Pancreas (tissue), 10 donors: ENCODE measurements at regions not wholly inside any gene's neighbourhood (a gene's known extent, or its start where the extent isn't known, plus 50 kb on each side); places are given as distances from the start of the nearest gene placed in this dataset.

ENCODE experiments used
- ATAC-seq, 4 donors: fragments of 200-7000 bp; cut with Tn5 transposase; one replicate each; pipeline versions ENCODE4 v1.8.0 to v1.9.1; 2020; ENCODE audit warnings: mild to moderate bottlenecking in 4 of 4, moderate library complexity in 4 of 4
- DNase-seq, 6 donors: peaks; one replicate each; pipeline ENCODE4 v3.0.0-alpha.2; 2020
- FAIRE-seq: peaks from 2 replicates; lab custom pipeline; 2012; peaks lifted over from hg19 to GRCh38; lab: Jason Lieb, UNC
- H3K27ac ChIP-seq, 4 donors: fragments of 200-600 bp; sonication (generic); 1 replicate in 3 of 4; 2 replicates in 1 of 4; pipeline versions ENCODE4 v1.5.0 to v1.8.0; 2020
- H3K27me3 ChIP-seq, 4 donors: fragments of 200-600 bp; one replicate each; pipeline ENCODE4 v1.8.0; 2021
- H3K36me3 ChIP-seq, 3 donors: fragments of 200-600 bp; sonication (generic) in 1 of 3; one replicate each; pipeline versions ENCODE4 v1.5.0 to v1.8.0; 2020 to 2021
- H3K4me1 ChIP-seq, 3 donors: fragments of 200-600 bp; one replicate each; pipeline ENCODE4 v1.8.0; 2021
- H3K4me3 ChIP-seq, 4 donors: fragments of 200-600 bp; sonication (generic) in 2 of 4; one replicate each; pipeline versions ENCODE4 v1.5.0 to v1.8.0; 2020 to 2021
- H3K9me3 ChIP-seq, 4 donors: fragments of 200-600 bp; one replicate each; pipeline ENCODE4 v1.8.0; 2021
- CTCF ChIP-seq, 4 donors: fragments of 200-600 bp; sonication (generic) in 3 of 4; IDR thresholded peaks; one replicate each; pipeline versions ENCODE4 v1.5.0 to v1.8.0; 2021; ENCODE audit warnings: antibody characterized with exemption in 4 of 4
- WGBS, 2 donors: extraction: QIAGEN DNeasy Blood & Tissue Kit; methylation state at CpG; one replicate each; pipeline ENCODE4 v1.1.7; 2013; 5-methylcytosine and 5-hydroxymethylcytosine counted together
- intact Hi-C, 3 donors: fragments of 100-400 bp; cut with DNase I; formaldehyde crosslinking; loops; one replicate each; pipeline versions ENCODE4 v1.11.1 to v1.14.2; 2022
- donor health status: healthy with polysubstance abuse.
- donor health status: DM: no; HTN: no; CAD: no; lungs with moderate emphysema.
- donor health status: DM: no; HTN: no; CAD: no.
- donor health status: control.
- donor health status: control.
- donor health status: Bipolar disorder and iron deficiency.
- donor health status: DM: yes; HTN: yes; CAD: no.
- donor health status: DM: no; HTN: no; CAD: no.
- donor health status: DM: no; HTN: no; CAD: no.
- donor health status: DM: yes; HTN: yes; CAD: no.

GRCh38 chr17:79315358-79316105 lies 240.9 kb downstream of the ENGASE start:
- no peak overlapping the region for H3K4me3 ChIP-seq
- no peaks in the 10 kb centered on the region for H3K9me3 ChIP-seq
- H3K4me1 ChIP-seq = peaks cover 0 to 5% (median 0%) of the 10 kb centered on the region in 3 donors
- ATAC-seq (no peak), DNase-seq (no peak), FAIRE-seq (no peak)
- intact Hi-C loops = no loop called here
- H3K27ac ChIP-seq = no peak overlapping the region
- H3K27me3 ChIP-seq = no peaks in the 10 kb centered on the region
- WGBS, 2 donors = 38 to 51% methylated on average over 30 of the region's 30 CpGs
- TF ChIP-seq CTCF (IDR thresholded peaks at IDR 0.05) = no peak
- no peaks in the 10 kb centered on the region for H3K36me3 ChIP-seq

- intact Hi-C loops = no loop called here
- DNase-seq (no peak), ATAC-seq (no peak), FAIRE-seq (no peak)
- no peak for TF ChIP-seq CTCF (IDR thresholded peaks at IDR 0.05)
- Histone ChIP-seq H3K27ac (no peak overlapping the region), H3K27me3 (no peaks in the 10 kb centered on the region), H3K36me3 (no peaks in the 10 kb centered on the region), H3K4me1 (peaks cover 0 to 5% (median 0%) of the 10 kb centered on the region in 3 donors), H3K4me3 (no peak overlapping the region), H3K9me3 (no peaks in the 10 kb centered on the region)
- 67 to 71% methylated on average over 13 of the region's 13 CpGs for WGBS, 2 donors
Measured at GRCh38 chr17:79314617-79315357, 240.2 kb downstream of the ENGASE start.

- H3K4me3 ChIP-seq = no peak overlapping the region
- 84 to 89% methylated on average over 4 of the region's 4 CpGs for WGBS, 2 donors
- H3K27me3 ChIP-seq = no peaks in the 10 kb centered on the region
- peaks cover 8 to 11% (median 11%) of the 10 kb centered on the region in 3 donors for H3K4me1 ChIP-seq
- ATAC-seq (no peak), FAIRE-seq (no peak), DNase-seq (no peak)
- intact Hi-C loops = no loop called here
- TF ChIP-seq CTCF (IDR thresholded peaks at IDR 0.05) = no peak
- H3K27ac ChIP-seq = no peak overlapping the region
- H3K36me3 ChIP-seq = no peaks in the 10 kb centered on the region
- no peaks in the 10 kb centered on the region for H3K9me3 ChIP-seq
Measured at GRCh38 chr17:79311373-79311772, 236.7 kb downstream of the ENGASE start.

GRCh38 chr17:79306424-79307318 lies 232.0 kb downstream of the ENGASE start:
- H3K27ac ChIP-seq = peak overlapping the region in 3 of 4 donors; percentile 40 to 42 (median 41)
- H3K27me3 ChIP-seq = no peaks in the 10 kb centered on the region
- no peaks in the 10 kb centered on the region for H3K9me3 ChIP-seq
- WGBS, 2 donors = 15 to 18% methylated on average over 26 of the region's 26 CpGs
- peak; percentile 93 to 97 (median 96) for ATAC-seq
- H3K36me3 ChIP-seq = no peaks in the 10 kb centered on the region
- intact Hi-C loops = no loop called here
- DNase-seq = peak; percentile 73 to 86 (median 80)
- H3K4me3 ChIP-seq = no peak overlapping the region
- FAIRE-seq = no peak
- H3K4me1 ChIP-seq = peaks cover 17 to 25% (median 22%) of the 10 kb centered on the region in 3 donors
- TF ChIP-seq CTCF (IDR thresholded peaks at IDR 0.05) = no peak
